IMR-90 (cell line): ENCODE measurements at regions not wholly inside any gene's neighbourhood (a gene's known extent, or its start where the extent isn't known, plus 50 kb on each side); places are given as distances from the start of the nearest gene placed in this dataset.

Experiments
- ATAC-seq: fragments of 200-7000 bp; cut with Tn5 transposase; 2 replicates; pipeline ENCODE4 v1.9.1; 2020; ENCODE audit warnings: low read depth, mild to moderate bottlenecking, moderate library complexity
- BruUV-seq: library from RNA; stranded (reverse); fragments of 400-500 nt; replicated peaks from 2 replicates; lab custom pipeline; 2021; lab: Mats Ljungman, UMichigan
- CTCF ChIA-PET: fragments of 300-600 bp; formaldehyde crosslinking; extraction: SDS; loops from one replicate; lab custom pipeline; 2021; ENCODE audit warnings: antibody characterized with exemption; lab: Yijun Ruan, JAX
- POLR2A ChIA-PET: fragments of 300-600 bp; sonication (Branson Sonifier 250); formaldehyde crosslinking; loops from one replicate; lab custom pipeline; 2022; ENCODE audit warnings: antibody characterized with exemption; ENCODE audit not compliant: unreplicated experiment; lab: Charles Lee
- DNase-seq: peaks from one replicate; pipeline ENCODE4 v3.0.0; 2013
- H2AFZ ChIP-seq: replicated peaks from 2 replicates; pipeline ENCODE3; 2013; ENCODE audit warnings: low read length, mild to moderate bottlenecking; ENCODE audit not compliant: poor library complexity
- H2AK5ac ChIP-seq: 2 replicates; pipeline ENCODE4 v1.6.1; 2013; ENCODE audit warnings: low read depth, low read length, inconsistent platforms
- H2AK9ac ChIP-seq: replicated peaks from 2 replicates; pipeline ENCODE3; 2013; ENCODE audit warnings: mild to moderate bottlenecking, low read depth, low read length, moderate library complexity; ENCODE audit not compliant: poor library complexity
- H2BK120ac ChIP-seq: 2 replicates; pipeline ENCODE4 v1.6.1; 2013; ENCODE audit warnings: low read depth, low read length, inconsistent platforms
- H2BK15ac ChIP-seq: 3 replicates; pipeline ENCODE4 v1.6.1; 2013; ENCODE audit warnings: low read depth, low read length, inconsistent platforms
- H2BK20ac ChIP-seq: 2 replicates; pipeline ENCODE4 v1.6.1; 2013; ENCODE audit warnings: low read depth, mild to moderate bottlenecking, inconsistent platforms, low read length, moderate library complexity
- H2BK5ac ChIP-seq: 2 replicates; pipeline ENCODE4 v1.6.1; 2013; ENCODE audit warnings: mild to moderate bottlenecking, low read depth, low read length, inconsistent platforms; ENCODE audit not compliant: poor library complexity, severe bottlenecking
- H3K14ac ChIP-seq: replicated peaks from 2 replicates; pipeline ENCODE4 v1.6.1; 2013; ENCODE audit warnings: low read depth, low read length, inconsistent platforms
- H3K18ac ChIP-seq: 2 replicates; pipeline ENCODE4 v1.6.1; 2013; ENCODE audit warnings: low read depth, low read length, control low read depth
- H3K23ac ChIP-seq: 2 replicates; pipeline ENCODE4 v1.6.1; 2013; ENCODE audit warnings: low read depth, low read length, inconsistent platforms
- H3K27ac ChIP-seq: 2 replicates; pipeline ENCODE4 v1.5.1; 2013; ENCODE audit warnings: mild to moderate bottlenecking, control low read depth, low read length; ENCODE audit not compliant: insufficient read depth
- H3K27me3 ChIP-seq: 2 replicates; pipeline ENCODE4 v1.6.1; 2013; ENCODE audit warnings: low read length; ENCODE audit not compliant: control insufficient read depth, insufficient read depth
- H3K36me3 ChIP-seq: 2 replicates; pipeline ENCODE4 v1.6.1; 2013; ENCODE audit warnings: low read length, mixed read lengths; ENCODE audit not compliant: control insufficient read depth, insufficient read depth
- H3K4ac ChIP-seq: 2 replicates; pipeline ENCODE4 v1.6.1; 2013; ENCODE audit warnings: low read depth, low read length, inconsistent platforms
- H3K4me1 ChIP-seq: 2 replicates; pipeline ENCODE4 v1.6.1; 2013; ENCODE audit warnings: low read length, mixed read lengths; ENCODE audit not compliant: control insufficient read depth, insufficient read depth
- H3K4me2 ChIP-seq: 2 replicates; pipeline ENCODE4 v1.6.1; 2013; ENCODE audit warnings: low read depth, mild to moderate bottlenecking, control low read depth, low read length, moderate library complexity
- H3K4me3 ChIP-seq: 2 replicates; pipeline ENCODE4 v1.5.1; 2013; ENCODE audit warnings: low read depth, mild to moderate bottlenecking, control low read depth, low read length, moderate library complexity; ENCODE audit not compliant: insufficient read depth
- H3K56ac ChIP-seq: 2 replicates; pipeline ENCODE4 v1.6.1; 2013; ENCODE audit warnings: low read length, inconsistent platforms; ENCODE audit not compliant: insufficient read depth; ENCODE audit errors: extremely low read depth
- H3K79me1 ChIP-seq, 2 experiments: 2 replicates each; pipeline ENCODE4 v1.6.1; 2013; ENCODE audit warnings: low read length in 2 of 2, inconsistent platforms in 1 of 2, low read depth in 1 of 2
- H3K9ac ChIP-seq: 2 replicates; pipeline ENCODE4 v1.6.1; 2013; ENCODE audit warnings: low read depth, low read length, control low read depth
- H3K9me1 ChIP-seq: 2 replicates; pipeline ENCODE4 v1.6.1; 2013; ENCODE audit warnings: low read length, inconsistent platforms; ENCODE audit not compliant: insufficient read depth
- H3K9me3 ChIP-seq: 2 replicates; pipeline ENCODE4 v1.6.1; 2013; ENCODE audit warnings: low read length; ENCODE audit not compliant: control insufficient read depth, insufficient read depth
- H4K20me1 ChIP-seq: 2 replicates; pipeline ENCODE4 v1.6.1; 2013; ENCODE audit warnings: low read length, inconsistent platforms; ENCODE audit not compliant: insufficient read depth
- H4K5ac ChIP-seq: 2 replicates; pipeline ENCODE4 v1.6.1; 2013; ENCODE audit warnings: mild to moderate bottlenecking, low read depth, low read length, control low read depth
- H4K8ac ChIP-seq, 2 experiments: 2 replicates each; pipeline ENCODE4 v1.6.1; 2013; ENCODE audit warnings: low read depth in 2 of 2, low read length in 2 of 2, control low read depth in 1 of 2, inconsistent platforms in 1 of 2
- H4K91ac ChIP-seq: 2 replicates; pipeline ENCODE4 v1.6.1; 2013; ENCODE audit warnings: low read depth, low read length, inconsistent platforms; ENCODE audit not compliant: insufficient read depth
- CEBPB ChIP-seq: IDR thresholded peaks from 2 replicates; pipeline ENCODE4 v1.6.1; 2012; ENCODE audit warnings: low read depth, low read length, improper control_type of control experiment
- MAFK ChIP-seq: IDR thresholded peaks from 2 replicates; pipeline ENCODE4 v1.6.1; 2012; ENCODE audit warnings: low read depth, low read length, improper control_type of control experiment
- MAZ ChIP-seq: IDR thresholded peaks from 2 replicates; pipeline ENCODE4 v1.6.1; 2012; ENCODE audit warnings: low read depth, mild to moderate bottlenecking, low read length, improper control_type of control experiment, moderate library complexity, borderline replicate concordance
- NFE2L2 ChIP-seq: fragments of 150-350 bp; IDR thresholded peaks from 2 replicates; pipeline ENCODE4 v1.6.1; 2016; ENCODE audit warnings: low read depth, mild to moderate bottlenecking, low read length
- POLR2A ChIP-seq: IDR thresholded peaks from 2 replicates; pipeline ENCODE4 v1.6.1; 2012; ENCODE audit warnings: mild to moderate bottlenecking, low read depth, low read length
- RCOR1 ChIP-seq: IDR thresholded peaks from 2 replicates; pipeline ENCODE4 v1.6.1; 2012; ENCODE audit warnings: mild to moderate bottlenecking, low read length, improper control_type of control experiment; ENCODE audit not compliant: insufficient replicate concordance
- WGBS, 2 experiments: methylation state at CpG; one replicate each; pipeline versions ENCODE4 v1.1.5 to v1.1.7; 2013; ENCODE audit warnings: missing lambda C conversion rate in 2 of 2; ENCODE audit not compliant: insufficient read length in 1 of 2; ENCODE audit errors: extremely low coverage in 2 of 2; 5-methylcytosine and 5-hydroxymethylcytosine counted together
- dilution Hi-C: fragments of 300-500 bp; cut with HindIII; formaldehyde crosslinking; loops from one replicate; pipeline ENCODE4 v1.14.3; 2018; ENCODE audit warnings: low sequenced_read_pairs; ENCODE audit not compliant: unreplicated experiment
- in situ Hi-C: fragments of 300-500 bp; cut with MboI; formaldehyde crosslinking; loops from 3 replicates; pipeline ENCODE4 v1.14.3; 2019; ENCODE audit warnings: low sequenced_read_pairs, inconsistent platforms, mixed read lengths
- intact Hi-C: fragments of 100-400 bp; cut with micrococcal nuclease; formaldehyde crosslinking; loops from 2 replicates; pipeline ENCODE4 v1.10.0; 2022
- TF ChIP-seq, protein P1 (sequence below): fragments of 150-350 bp; IDR thresholded peaks from 2 replicates; pipeline ENCODE4 v1.6.1; 2016; ENCODE audit warnings: low read depth, mild to moderate bottlenecking, low read length, moderate library complexity, borderline replicate concordance

DNA sequence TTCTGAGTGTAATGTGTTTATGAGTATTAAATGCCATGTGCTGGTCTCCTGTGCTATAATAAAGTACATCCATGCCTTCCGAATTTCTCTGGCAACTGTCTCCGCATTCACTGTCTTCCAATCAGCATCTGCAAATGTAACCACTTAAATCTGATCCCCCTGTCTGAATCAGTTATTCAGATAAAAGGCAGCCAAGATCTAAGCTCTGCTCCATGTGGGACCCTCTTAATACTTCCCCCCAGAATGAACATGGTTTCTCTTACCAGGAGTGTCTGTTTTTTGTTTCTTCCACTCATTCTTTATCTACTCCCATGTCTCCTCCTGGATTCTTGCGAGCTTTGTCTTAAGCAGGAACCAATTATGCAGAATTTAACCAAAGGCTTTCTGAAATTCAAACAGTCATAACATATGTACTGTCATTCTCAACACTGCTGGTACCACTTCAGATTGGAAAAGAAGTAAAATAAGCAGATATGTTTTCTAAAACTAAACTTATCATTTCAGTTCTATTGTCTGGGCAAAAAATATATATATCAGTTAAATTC is 996.7 kb upstream of the FLRT2 start:
- H3K14ac ChIP-seq: no peak overlapping the region
- H4K8ac ChIP-seq: no peak overlapping the region
- H3K4me3 ChIP-seq: no peak overlapping the region
- H2AK9ac ChIP-seq: no peak overlapping the region
- H4K20me1 ChIP-seq: no peaks in the 10 kb centered on the region
- H4K91ac ChIP-seq: no peak overlapping the region
- in situ Hi-C loops: no loop called here
- no TSS peak for BruUV-seq
- no peaks in the 10 kb centered on the region for H3K79me1 ChIP-seq
- no peak overlapping the region for H2BK120ac ChIP-seq
- H3K27ac ChIP-seq: no peak overlapping the region
- POLR2A ChIA-PET: no interaction called here
- H3K4me1 ChIP-seq: no peaks in the 10 kb centered on the region
- TF ChIP-seq, protein P1, sequence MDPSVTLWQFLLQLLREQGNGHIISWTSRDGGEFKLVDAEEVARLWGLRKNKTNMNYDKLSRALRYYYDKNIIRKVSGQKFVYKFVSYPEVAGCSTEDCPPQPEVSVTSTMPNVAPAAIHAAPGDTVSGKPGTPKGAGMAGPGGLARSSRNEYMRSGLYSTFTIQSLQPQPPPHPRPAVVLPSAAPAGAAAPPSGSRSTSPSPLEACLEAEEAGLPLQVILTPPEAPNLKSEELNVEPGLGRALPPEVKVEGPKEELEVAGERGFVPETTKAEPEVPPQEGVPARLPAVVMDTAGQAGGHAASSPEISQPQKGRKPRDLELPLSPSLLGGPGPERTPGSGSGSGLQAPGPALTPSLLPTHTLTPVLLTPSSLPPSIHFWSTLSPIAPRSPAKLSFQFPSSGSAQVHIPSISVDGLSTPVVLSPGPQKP: no peak
- TF ChIP-seq RCOR1 (no peak), CEBPB (no peak), POLR2A (no peak), MAZ (no peak), NFE2L2 (no peak), MAFK (no peak)
- no peak overlapping the region for H3K4me2 ChIP-seq
- H2BK5ac ChIP-seq: no peak overlapping the region
- H3K56ac ChIP-seq: no peak overlapping the region
- H3K4ac ChIP-seq: no peak overlapping the region
- H4K5ac ChIP-seq: no peak overlapping the region
- H2AK5ac ChIP-seq: no peak overlapping the region
- intact Hi-C loops: no loop called here
- no peak overlapping the region for H2AFZ ChIP-seq
- H3K36me3 ChIP-seq: no peaks in the 10 kb centered on the region
- H3K9me1 ChIP-seq: no peaks in the 10 kb centered on the region
- ATAC-seq: no peak
- dilution Hi-C loops: no loop called here
- no peak overlapping the region for H3K23ac ChIP-seq
- no peak overlapping the region for H2BK15ac ChIP-seq
- H3K9me3 ChIP-seq: no peaks in the 10 kb centered on the region
- no peak overlapping the region for H2BK20ac ChIP-seq
- DNase-seq: no peak
- no peaks in the 10 kb centered on the region for H3K27me3 ChIP-seq
- CTCF ChIA-PET: no interaction called here
- H3K18ac ChIP-seq: no peak overlapping the region
- no peak overlapping the region for H3K9ac ChIP-seq
- no CpG with 5 or more reads among the region's 3 CpGs for WGBS, 2 experiments
